RPMI7951 (cell line): ENCODE measurements at regions not wholly inside any gene's neighbourhood (a gene's known extent, or its start where the extent isn't known, plus 50 kb on each side); places are given as distances from the start of the nearest gene placed in this dataset.

Experiments used
- DNase-seq: peaks from one replicate; pipeline ENCODE4 v3.0.0-alpha.2; 2012; ENCODE audit warnings: low read depth

GRCh38 chr11:23555085-23555484, 694.8 kb upstream of the CCDC179 start:
- peak; percentile 21 for DNase-seq

GRCh38 chr11:23556163-23556750, 696.0 kb upstream of the CCDC179 start:
- DNase-seq, result no peak

DNA sequence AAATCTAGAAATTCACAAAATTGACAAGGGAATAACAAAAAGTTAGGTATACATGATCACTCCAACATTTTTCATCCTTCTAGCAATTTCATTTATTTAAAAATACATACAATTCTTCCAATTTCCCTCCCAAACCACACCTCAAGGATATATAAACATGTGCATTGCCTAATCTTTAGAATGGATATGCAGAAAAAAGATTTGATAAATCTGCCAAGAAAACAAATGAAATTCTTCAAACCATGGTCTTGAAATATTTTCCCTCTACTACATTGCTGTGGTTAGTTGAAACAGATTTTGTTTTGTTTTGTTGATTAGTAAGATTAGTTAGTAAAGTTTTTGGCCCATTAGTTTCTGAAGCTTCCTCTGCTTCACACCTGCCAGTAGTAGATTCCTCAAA, 703.3 kb upstream of the CCDC179 start:
- DNase-seq, result no peak

DNA sequence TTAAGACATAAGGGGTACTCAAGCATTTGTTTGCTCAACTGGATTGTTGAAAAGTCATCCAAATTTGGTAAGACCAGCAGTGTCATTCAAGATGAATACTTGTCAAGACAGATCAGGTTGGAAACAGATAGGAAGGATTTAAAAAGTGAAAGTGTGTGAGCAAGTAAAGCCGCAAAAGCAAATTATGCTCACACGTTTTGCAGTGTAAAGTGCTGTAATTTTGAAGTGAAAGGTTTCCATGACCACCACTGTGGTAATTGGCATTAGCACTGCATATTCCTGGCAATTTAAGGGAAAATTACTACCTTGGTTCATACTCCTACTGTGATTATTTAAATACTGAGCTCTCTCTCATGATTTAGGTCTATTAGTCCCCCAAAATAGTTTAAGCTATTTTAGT, 704.1 kb upstream of the CCDC179 start:
- DNase-seq, result no peak

GRCh38 chr11:23569134-23569533, 708.9 kb upstream of the CCDC179 start:
- DNase-seq, result no peak

GRCh38 chr11:23569547-23569946, 709.3 kb upstream of the CCDC179 start:
- no peak for DNase-seq

DNA sequence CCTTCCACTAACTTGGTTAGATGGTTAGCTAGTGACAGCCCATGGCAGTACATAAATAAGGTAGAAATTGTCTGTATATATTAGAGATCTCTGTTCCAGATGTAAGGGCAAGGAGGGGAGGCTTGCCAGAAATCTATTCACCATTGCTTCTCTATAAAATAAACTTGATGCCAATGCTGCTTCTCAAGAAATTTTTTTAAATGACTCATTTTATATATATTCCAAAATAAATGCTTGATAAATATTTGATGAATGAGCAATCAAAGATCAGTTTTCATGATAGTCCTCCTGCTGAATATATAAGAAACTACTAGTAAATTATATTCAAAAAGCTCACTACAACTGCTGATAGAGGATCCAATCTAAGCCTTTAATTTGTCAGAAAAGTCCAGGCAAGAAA, 710.6 kb upstream of the CCDC179 start:
- DNase-seq, result no peak

DNA sequence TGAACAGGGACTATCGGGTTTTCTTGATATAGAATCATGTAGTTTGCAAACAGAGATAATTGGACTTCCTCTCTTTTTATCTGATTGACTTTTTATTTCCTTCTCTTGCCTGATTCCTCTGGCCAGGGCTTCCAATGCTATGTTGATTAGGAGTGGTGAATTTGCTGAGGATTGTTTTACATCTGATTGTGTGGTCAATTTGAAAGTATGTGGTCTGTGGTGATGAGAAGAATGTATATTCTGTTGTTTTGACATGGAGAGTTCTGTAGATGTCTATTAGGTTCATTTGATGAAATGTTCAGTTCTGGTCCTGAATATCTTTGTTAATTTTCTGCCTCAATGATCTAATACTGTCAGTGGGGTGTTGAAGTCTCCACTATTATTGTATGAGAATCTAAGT, 713.2 kb upstream of the CCDC179 start:
- no peak for DNase-seq

DNA sequence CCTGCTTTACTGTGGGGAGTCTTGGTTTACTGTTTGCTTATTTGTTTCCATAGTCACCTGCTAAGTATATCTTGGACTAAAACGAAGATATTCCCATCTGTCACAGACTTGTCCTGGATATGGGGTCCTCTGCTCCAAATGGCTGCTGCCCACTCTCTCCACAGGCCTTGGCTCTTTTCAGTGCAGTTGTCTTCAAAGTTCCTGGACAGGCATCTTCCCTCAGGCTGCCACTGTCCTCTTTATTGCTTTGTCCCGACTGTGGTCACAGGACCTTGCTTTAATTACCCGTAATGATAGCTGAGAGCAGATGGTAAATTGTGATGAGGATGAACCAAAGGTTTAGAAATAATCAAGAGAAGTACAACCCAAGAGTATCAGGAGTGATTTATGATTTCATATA, 713.9 kb upstream of the CCDC179 start:
- no peak for DNase-seq

DNA sequence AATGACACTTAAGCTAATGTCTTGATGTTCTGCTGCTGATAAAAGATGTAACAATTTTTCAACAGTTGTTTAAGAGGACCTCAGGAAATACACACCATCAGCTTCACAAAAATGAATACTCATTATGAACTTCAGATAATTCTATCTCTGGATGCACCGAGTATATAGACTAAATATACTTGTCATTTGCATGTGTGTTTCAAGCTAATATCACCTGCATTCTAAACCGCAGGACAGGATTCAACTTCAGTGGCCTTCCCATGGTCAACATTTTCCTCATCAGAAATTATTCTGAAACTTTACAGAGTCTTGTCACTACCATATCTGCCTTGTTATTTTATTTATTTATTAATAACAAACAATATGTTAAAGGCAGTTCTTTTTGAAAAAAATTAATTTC, 717.0 kb upstream of the CCDC179 start:
- DNase-seq, result no peak

GRCh38 chr11:23585416-23586104, 725.3 kb upstream of the CCDC179 start:
- no peak for DNase-seq

GRCh38 chr11:23586173-23586572, 725.9 kb upstream of the CCDC179 start:
- DNase-seq, result no peak

GRCh38 chr11:23590596-23591308, 730.5 kb upstream of the CCDC179 start:
- no peak for DNase-seq

DNA sequence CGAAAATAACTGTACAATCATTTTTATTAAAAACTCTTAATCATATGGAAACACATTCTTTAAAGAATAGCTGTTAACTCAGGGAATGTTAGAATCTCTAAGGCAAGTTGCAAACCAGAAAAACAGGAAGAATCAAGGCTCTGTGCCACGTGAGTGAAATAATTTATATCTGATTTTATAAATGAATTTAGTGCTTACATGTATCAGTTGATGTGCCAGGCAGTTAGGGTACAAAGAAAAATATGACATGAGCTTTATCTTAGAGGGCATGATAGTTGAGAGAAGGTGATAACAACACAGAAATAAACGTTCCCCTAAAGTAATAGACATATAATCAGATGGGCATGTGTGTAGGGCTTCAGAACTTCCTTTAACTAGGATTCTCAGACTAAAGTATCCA, 734.5 kb upstream of the CCDC179 start:
- DNase-seq, result no peak

- no peak for DNase-seq
These were observed 744.7 kb upstream of the CCDC179 start for GRCh38 chr11:23604966-23605365.

GRCh38 chr11:23606191-23606590, 745.9 kb upstream of the CCDC179 start:
- DNase-seq, result no peak

- no peak for DNase-seq
These were observed 751.5 kb upstream of the CCDC179 start for GRCh38 chr11:23611726-23612125.

DNA sequence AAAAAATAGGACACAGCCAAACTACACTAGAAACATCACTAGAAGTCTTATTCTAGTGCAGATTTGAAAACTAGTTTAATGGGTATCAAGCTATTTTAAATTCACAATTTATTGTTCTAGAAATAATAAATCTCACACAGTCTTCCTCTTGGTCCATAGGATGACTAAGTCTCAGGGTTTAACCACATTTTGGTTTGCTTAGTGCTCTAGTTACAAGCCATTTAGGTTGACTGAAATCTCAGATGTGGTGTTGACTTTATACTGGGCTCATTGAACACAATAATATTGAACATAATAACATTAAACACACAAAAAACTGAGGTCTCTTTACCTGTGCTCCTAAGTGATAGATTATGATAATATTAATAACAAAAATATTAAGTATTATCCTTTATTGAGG, 760.3 kb upstream of the CCDC179 start:
- no peak for DNase-seq

DNA sequence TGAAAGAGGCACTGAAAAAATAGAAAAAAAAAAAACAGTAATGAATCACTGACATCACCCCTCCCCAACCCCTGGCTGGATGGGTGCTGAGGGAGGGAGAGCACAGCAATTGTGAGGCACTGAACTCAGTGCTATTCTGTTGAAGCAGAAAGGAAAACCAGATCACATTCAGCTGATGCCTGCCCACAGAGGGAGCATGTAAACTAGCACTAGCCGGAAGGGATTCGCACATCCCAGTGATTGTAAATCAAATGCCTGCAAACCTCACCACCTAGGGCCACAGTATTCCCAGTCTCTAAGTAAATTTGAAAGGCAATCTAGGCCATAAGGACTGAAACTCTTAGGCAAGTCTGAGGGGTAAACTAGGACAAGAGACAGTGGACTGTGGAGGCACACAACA, 772.0 kb upstream of the CCDC179 start:
- peak; percentile 0 for DNase-seq

- no peak for DNase-seq
These were observed 784.2 kb upstream of the CCDC179 start for GRCh38 chr11:23644443-23644842.

GRCh38 chr11:23652336-23652735, 792.1 kb upstream of the CCDC179 start:
- peak; percentile 29 for DNase-seq

GRCh38 chr11:23653071-23653675, 792.9 kb upstream of the CCDC179 start:
- DNase-seq, result no peak

DNA sequence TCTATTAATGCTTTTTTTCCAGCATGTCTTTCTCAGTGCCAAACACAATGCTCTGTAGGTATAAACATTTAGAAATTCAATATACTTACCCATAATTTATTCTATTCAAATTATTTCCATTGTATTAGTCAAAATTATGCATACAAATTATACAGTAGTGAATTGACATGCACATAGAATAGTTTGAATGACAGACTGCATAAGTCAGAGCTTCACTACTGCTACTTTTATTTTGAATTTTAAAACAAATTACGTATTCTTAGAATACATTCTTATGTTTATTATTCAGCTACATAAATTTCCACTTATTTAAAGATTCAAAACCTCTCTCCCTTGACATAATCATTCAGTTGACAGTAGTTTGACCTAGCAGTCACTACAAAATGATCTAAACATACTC, 808.0 kb upstream of the CCDC179 start:
- no peak for DNase-seq
